Calu3 (cell line): ENCODE measurements at regions not wholly inside any gene's neighbourhood (a gene's known extent, or its start where the extent isn't known, plus 50 kb on each side); places are given as distances from the start of the nearest gene placed in this dataset.

Source experiments
- BruUV-seq: library from RNA; stranded (reverse); fragments of 400-500 nt; replicated peaks from 2 replicates; lab custom pipeline; 2021; lab: Mats Ljungman, UMichigan
- CTCF ChIA-PET: fragments of 300-600 bp; sonication (Branson Sonifier 250); formaldehyde crosslinking; loops from one replicate; lab custom pipeline; 2022; ENCODE audit warnings: antibody characterized with exemption; lab: Charles Lee
- DNase-seq: peaks from one replicate; pipeline ENCODE4 v3.0.0; 2022
- H3K27ac Mint-ChIP-seq: one replicate; pipeline ENCODE4 v1.8.0; 2022; ENCODE audit warnings: mixed read lengths; ENCODE audit not compliant: unreplicated experiment
- H3K27me3 Mint-ChIP-seq: one replicate; pipeline ENCODE4 v1.8.0; 2022; ENCODE audit warnings: mixed read lengths; ENCODE audit not compliant: unreplicated experiment
- H3K36me3 Mint-ChIP-seq: one replicate; pipeline ENCODE4 v1.8.0; 2022; ENCODE audit warnings: mild to moderate bottlenecking, moderate library complexity, mixed read lengths; ENCODE audit not compliant: insufficient read depth, unreplicated experiment
- H3K4me1 Mint-ChIP-seq: one replicate; pipeline ENCODE4 v1.8.0; 2022; ENCODE audit warnings: mild to moderate bottlenecking, low read depth, mixed read lengths; ENCODE audit not compliant: unreplicated experiment
- H3K4me3 Mint-ChIP-seq: one replicate; pipeline ENCODE4 v1.8.0; 2022; ENCODE audit warnings: mild to moderate bottlenecking, low read depth, moderate library complexity, mixed read lengths; ENCODE audit not compliant: unreplicated experiment
- H3K9me3 Mint-ChIP-seq: one replicate; pipeline ENCODE4 v1.8.0; 2022; ENCODE audit warnings: low read depth, mixed read lengths; ENCODE audit not compliant: unreplicated experiment
- CTCF ChIP-seq: fragments of 200-600 bp; IDR thresholded peaks from one replicate; pipeline ENCODE4 v1.8.0; 2022; ENCODE audit warnings: antibody characterized with exemption; ENCODE audit not compliant: unreplicated experiment
- intact Hi-C: fragments of 100-400 bp; cut with micrococcal nuclease; formaldehyde crosslinking; loops from one replicate; pipeline ENCODE4 v1.10.0; 2022; ENCODE audit not compliant: unreplicated experiment

GRCh38 chr18:39396168-39396567 is 1830.6 kb upstream of the CELF4 start:
- no peak overlapping the region for H3K4me3 Mint-ChIP-seq
- no peaks in the 10 kb centered on the region for H3K36me3 Mint-ChIP-seq
- intact Hi-C loops = no loop called here
- TF ChIP-seq CTCF = no peak
- no peak for DNase-seq
- H3K27me3 Mint-ChIP-seq = no peaks in the 10 kb centered on the region
- H3K27ac Mint-ChIP-seq = no peak overlapping the region
- CTCF ChIA-PET = no interaction called here
- peaks cover 7% of the 10 kb centered on the region for H3K9me3 Mint-ChIP-seq
- no peaks in the 10 kb centered on the region for H3K4me1 Mint-ChIP-seq
- BruUV-seq = no TSS peak

- DNase-seq = no peak
- Mint-ChIP-seq H3K27ac (no peak overlapping the region), H3K27me3 (no peaks in the 10 kb centered on the region), H3K36me3 (no peaks in the 10 kb centered on the region), H3K9me3 (peaks cover 7% of the 10 kb centered on the region), H3K4me3 (no peak overlapping the region), H3K4me1 (no peaks in the 10 kb centered on the region)
- BruUV-seq = no TSS peak
- intact Hi-C loops = no loop called here
- CTCF ChIA-PET = no interaction called here
- no peak for TF ChIP-seq CTCF
Measured at GRCh38 chr18:39389800-39390379, 1824.3 kb upstream of the CELF4 start.

- no peak for DNase-seq
- Mint-ChIP-seq H3K9me3 (no peaks in the 10 kb centered on the region), H3K4me3 (no peak overlapping the region), H3K4me1 (no peaks in the 10 kb centered on the region), H3K27ac (no peak overlapping the region), H3K27me3 (no peaks in the 10 kb centered on the region), H3K36me3 (no peaks in the 10 kb centered on the region)
- TF ChIP-seq CTCF = no peak
- BruUV-seq = no TSS peak
- intact Hi-C loops = no loop called here
- CTCF ChIA-PET = no interaction called here
Measured at GRCh38 chr18:39380866-39381265, 1815.3 kb upstream of the CELF4 start.

- CTCF ChIA-PET = no interaction called here
- no peak overlapping the region for H3K27ac Mint-ChIP-seq
Measured at GRCh38 chr18:39380186-39380725, 1814.7 kb upstream of the CELF4 start.

More at GRCh38 chr18:39380186-39380725, 1814.7 kb upstream of the CELF4 start:
- Mint-ChIP-seq H3K27me3 (no peaks in the 10 kb centered on the region), H3K4me3 (no peak overlapping the region), H3K36me3 (no peaks in the 10 kb centered on the region), H3K9me3 (no peaks in the 10 kb centered on the region), H3K4me1 (no peaks in the 10 kb centered on the region)
- DNase-seq = no peak
- no peak for TF ChIP-seq CTCF
- intact Hi-C loops = no loop called here
- BruUV-seq = no TSS peak
